K562 (cell line): ENCODE measurements at regions not wholly inside any gene's neighbourhood (a gene's known extent, or its start where the extent isn't known, plus 50 kb on each side); places are given as distances from the start of the nearest gene placed in this dataset.

Experiments used
- ATAC-seq: fragments of 200-7000 bp; cut with Tn5 transposase; 3 replicates; pipeline ENCODE4 v1.9.1; 2020; ENCODE audit warnings: moderate library complexity
- BruUV-seq: library from RNA; stranded (reverse); fragments of 400-500 nt; replicated peaks from 2 replicates; lab custom pipeline; 2021; lab: Mats Ljungman, UMichigan
- CTCF ChIA-PET: fragments of 300-600 bp; formaldehyde crosslinking; extraction: SDS; loops from one replicate; lab custom pipeline; 2021; ENCODE audit warnings: low intra/inter-chr PET ratio; lab: Yijun Ruan, JAX
- POLR2A ChIA-PET: fragments of 300-600, 350-650 bp; sonication (Branson Sonifier 250); formaldehyde crosslinking; extraction: SDS; loops from one replicate; lab custom pipeline; 2021; ENCODE audit warnings: antibody characterized with exemption, inconsistent platforms; lab: Yijun Ruan, JAX
- DNase-seq, 4 experiments: peaks; one replicate each; pipeline versions ENCODE4 v3.0.0 to v3.0.0-alpha.2; 2011 to 2018; ENCODE audit warnings: low spot score in 3 of 4, mixed read lengths in 3 of 4; ENCODE audit errors: extremely low read depth in 1 of 4
- FAIRE-seq: peaks from 2 replicates; lab custom pipeline; 2011; peaks lifted over from hg19 to GRCh38; lab: Jason Lieb, UNC
- H2AFZ ChIP-seq: 2 replicates; pipeline ENCODE4 v1.6.0; 2011; ENCODE audit warnings: low read depth, low read length, control low read depth, inconsistent platforms
- H3K27ac ChIP-seq: fragments of 200-600 bp; 3 replicates; pipeline ENCODE4 v1.8.0; 2011; ENCODE audit warnings: low read depth, mild to moderate bottlenecking, control low read depth, inconsistent platforms, low read length, moderate library complexity, mixed read lengths; ENCODE audit errors: extremely low read depth
- H3K27me3 ChIP-seq, 2 experiments: fragments of 300-600 bp in 1 of 2; 2 replicates in 1 of 2; 3 replicates in 1 of 2; pipeline versions ENCODE4 v1.6.0 to v1.8.0; 2011; ENCODE audit warnings: inconsistent platforms in 2 of 2, low read length in 2 of 2, mild to moderate bottlenecking in 1 of 2, mixed read lengths in 1 of 2, moderate library complexity in 1 of 2; ENCODE audit not compliant: control insufficient read depth in 2 of 2, insufficient read depth in 2 of 2
- H3K36me3 ChIP-seq: fragments of 300-600 bp; 3 replicates; pipeline ENCODE4 v1.8.0; 2011; ENCODE audit warnings: mild to moderate bottlenecking, low read length, inconsistent platforms; ENCODE audit not compliant: control insufficient read depth, insufficient read depth
- H3K4me1 ChIP-seq, 2 experiments: fragments of 200-600 bp in 1 of 2; replicated peaks in 1 of 2; 2 replicates in 1 of 2; 3 replicates in 1 of 2; pipeline versions ENCODE4 v1.5.1 to v1.8.0; 2011; ENCODE audit warnings: inconsistent platforms in 2 of 2, low read length in 2 of 2, mild to moderate bottlenecking in 1 of 2, mixed read lengths in 1 of 2, moderate library complexity in 1 of 2; ENCODE audit not compliant: control insufficient read depth in 2 of 2, insufficient read depth in 2 of 2
- H3K4me2 ChIP-seq: 2 replicates; pipeline ENCODE4 v1.6.1; 2011; ENCODE audit warnings: low read length, control low read depth, inconsistent platforms, mixed read lengths; ENCODE audit not compliant: insufficient read depth
- H3K4me3 ChIP-seq: fragments of 200-600 bp; sonication (generic), shearing (Covaris generic); 2 replicates; pipeline ENCODE4 v1.5.1; 2016; ENCODE audit warnings: control low read depth, inconsistent platforms
- H3K79me2 ChIP-seq: fragments of 200-600 bp; 3 replicates; pipeline ENCODE4 v1.8.0; 2011; ENCODE audit warnings: low read length, inconsistent platforms; ENCODE audit not compliant: control insufficient read depth, insufficient read depth
- H3K9ac ChIP-seq, 2 experiments: 2 replicates each; pipeline versions ENCODE4 v1.6.0 to v1.6.1; 2011; ENCODE audit warnings: low read depth in 2 of 2, low read length in 2 of 2, control low read depth in 1 of 2, inconsistent platforms in 1 of 2, mild to moderate bottlenecking in 1 of 2, mixed read lengths in 1 of 2; ENCODE audit not compliant: insufficient read depth in 1 of 2
- H3K9me1 ChIP-seq: one replicate; pipeline ENCODE4 v1.6.0; 2011; ENCODE audit warnings: inconsistent platforms, mild to moderate bottlenecking, low read length, moderate library complexity; ENCODE audit not compliant: control insufficient read depth, insufficient read depth
- H3K9me3 ChIP-seq: replicated peaks from 2 replicates; pipeline ENCODE4 v1.5.1; 2011; ENCODE audit warnings: low read depth, low read length, inconsistent platforms; ENCODE audit not compliant: control insufficient read depth, insufficient read depth
- H4K20me1 ChIP-seq: replicated peaks from 2 replicates; pipeline ENCODE4 v1.6.1; 2011; ENCODE audit warnings: low read length, inconsistent platforms, mixed read lengths; ENCODE audit not compliant: control insufficient read depth, insufficient read depth
- EP300 ChIP-seq: IDR thresholded peaks from 2 replicates; pipeline ENCODE4 v1.6.1; 2012; ENCODE audit warnings: low read length, improper control_type of control experiment
- FOXK2 ChIP-seq, 2 experiments: fragments of 450-650 bp; IDR thresholded peaks in 1 of 2; conservative IDR thresholded peaks in 1 of 2; 2 replicates each; pipeline ENCODE4 v1.6.1; 2016; ENCODE audit warnings: low read depth in 2 of 2, mild to moderate bottlenecking in 1 of 2
- HDAC2 ChIP-seq: fragments of 450-650 bp; IDR thresholded peaks from 2 replicates; pipeline ENCODE4 v1.6.1; 2016; ENCODE audit warnings: mild to moderate bottlenecking
- MECOM ChIP-seq: fragments of 250-450 bp; sonication (Bioruptor Pico); IDR thresholded peaks from 2 replicates; pipeline ENCODE4 v1.8.0; 2022; ENCODE audit warnings: inconsistent platforms
- NFE2L1 ChIP-seq: fragments of 450-650 bp; IDR thresholded peaks from 2 replicates; pipeline ENCODE4 v1.6.1; 2016; ENCODE audit warnings: missing genetic modification characterization, low read depth, mild to moderate bottlenecking, missing compliant biosample characterization, moderate library complexity, borderline replicate concordance
- NFIX ChIP-seq: fragments of 250-450 bp; sonication (Bioruptor Pico); IDR thresholded peaks from 2 replicates; pipeline ENCODE4 v1.4.0; 2020; ENCODE audit warnings: low read depth, mild to moderate bottlenecking, moderate library complexity
- SRSF7 ChIP-seq: fragments of 200-400 bp; formaldehyde crosslinking; optimal IDR thresholded peaks from 2 replicates; pipeline ENCODE3; 2017; ENCODE audit warnings: mild to moderate bottlenecking, low read depth, low read length
- TAL1 ChIP-seq: fragments of 450-650 bp; IDR thresholded peaks from 2 replicates; pipeline ENCODE4 v1.6.1; 2016; ENCODE audit warnings: mild to moderate bottlenecking
- ZNF3 ChIP-seq: fragments of 250-450 bp; sonication (Bioruptor Pico); IDR thresholded peaks from 2 replicates; pipeline ENCODE4 v1.5.0; 2021; ENCODE audit warnings: mild to moderate bottlenecking, moderate library complexity
- ZSCAN32 ChIP-seq: fragments of 450-650 bp; formaldehyde crosslinking; IDR thresholded peaks from 2 replicates; pipeline ENCODE4 v1.4.0; 2020; ENCODE audit warnings: mild to moderate bottlenecking, moderate library complexity
- WGBS: fragments of 100-300 bp; shearing (Covaris generic); methylation state at CpG from one replicate; pipeline ENCODE4 v1.1.6; 2016; ENCODE audit warnings: low coverage, mixed read lengths; ENCODE audit not compliant: insufficient coverage; ENCODE audit errors: missing lambda C conversion rate; 5-methylcytosine and 5-hydroxymethylcytosine counted together
- in situ Hi-C: fragments of 300-500 bp; cut with MboI; formaldehyde crosslinking; loops from 4 replicates; pipeline ENCODE4 v1.15.0; 2018; ENCODE audit warnings: inconsistent platforms, mixed read lengths
- intact Hi-C: fragments of 100-400 bp; cut with micrococcal nuclease; formaldehyde crosslinking; loops from 2 replicates; pipeline ENCODE4 v1.14.2; 2022
- TF ChIP-seq, protein P1 (sequence below): fragments of 250-450 bp; sonication (Bioruptor Pico); IDR thresholded peaks from 2 replicates; pipeline ENCODE4 v1.4.0; 2020; ENCODE audit warnings: mild to moderate bottlenecking, moderate library complexity

DNA sequence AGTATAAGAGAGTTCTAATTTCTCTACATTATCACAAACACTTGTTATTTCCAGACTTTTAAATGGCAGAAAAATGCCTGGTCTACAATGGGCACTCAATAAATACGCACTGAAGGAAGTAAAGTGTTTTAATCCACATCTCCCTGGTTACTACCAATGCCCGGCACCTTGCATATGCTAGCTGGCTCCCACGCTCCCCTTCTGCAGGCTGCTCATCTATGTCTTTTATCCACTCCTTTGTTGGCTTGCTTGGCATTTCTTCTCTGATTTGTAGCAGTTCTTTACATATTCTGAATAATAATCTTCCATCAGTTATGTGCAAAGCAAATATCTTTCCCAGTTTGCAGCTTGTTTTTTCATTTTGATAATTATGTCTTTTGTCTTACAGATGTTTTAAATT lies 74.6 kb upstream of the PRR23E start:
- no peaks in the 10 kb centered on the region for H3K9me3 ChIP-seq
- no peaks in the 10 kb centered on the region for H4K20me1 ChIP-seq
- intact Hi-C loops (no loop called here), in situ Hi-C loops (no loop called here)
- no TSS peak for BruUV-seq
- H3K36me3 ChIP-seq = no peaks in the 10 kb centered on the region
- H2AFZ ChIP-seq = no peak overlapping the region
- H3K4me2 ChIP-seq = no peak overlapping the region
- ChIA-PET CTCF (no interaction called here), POLR2A (no interaction called here)
- H3K27me3 ChIP-seq = no peaks in the 10 kb centered on the region; a peak in 1 of 5 replicates
- no peak for TF ChIP-seq SRSF7
- TF ChIP-seq ZSCAN32 (CRISPR knock-in tag) = no peak
- H3K9ac ChIP-seq = no peak overlapping the region
- no peak overlapping the region for H3K4me3 ChIP-seq
- DNase-seq (no peak), FAIRE-seq (no peak), ATAC-seq (no peak)
- H3K4me1 ChIP-seq = no peaks in the 10 kb centered on the region
- 4% methylated on average over 3 of the region's 3 CpGs for WGBS
- H3K9me1 ChIP-seq = no peaks in the 10 kb centered on the region
- no peaks in the 10 kb centered on the region for H3K79me2 ChIP-seq
- H3K27ac ChIP-seq = no peak overlapping the region

DNA sequence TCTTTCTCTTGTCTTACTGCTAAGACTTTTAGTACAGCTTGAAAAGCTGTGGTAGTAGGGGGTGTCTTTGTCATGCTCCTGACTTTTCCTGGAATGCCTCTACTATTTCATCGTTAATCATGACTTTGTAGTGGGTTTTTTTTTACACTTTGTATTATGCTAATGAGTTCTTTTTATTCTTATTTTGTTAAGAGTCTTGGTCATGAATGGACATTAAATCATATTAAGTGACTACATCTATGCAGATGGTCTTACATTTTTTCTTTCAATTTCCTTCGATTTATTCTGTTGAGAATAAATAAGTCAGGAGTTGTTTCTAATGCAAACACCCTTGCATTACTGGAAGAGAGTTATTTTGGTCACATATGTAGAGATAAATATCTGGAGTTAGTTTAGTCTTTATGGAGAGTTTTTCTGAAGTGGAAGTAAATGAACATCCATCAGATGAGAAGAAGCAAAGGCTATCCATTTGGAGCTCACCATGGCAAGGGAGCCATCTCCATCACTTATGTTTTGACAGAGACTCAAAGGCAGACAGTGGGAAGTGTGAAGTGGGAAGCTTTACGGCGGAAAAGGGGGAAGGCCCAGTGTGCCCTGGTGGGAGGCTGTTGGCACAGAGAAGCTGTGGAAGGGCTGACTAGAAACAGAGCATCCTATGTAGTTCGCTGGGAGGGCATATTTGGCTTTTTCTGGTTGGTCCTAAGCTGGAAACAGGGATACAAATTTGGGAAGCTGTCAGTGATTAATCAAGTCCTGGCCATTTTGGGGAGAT lies 73.1 kb upstream of the PRR23E start:
- Histone ChIP-seq H3K9me1 (no peaks in the 10 kb centered on the region), H3K36me3 (no peaks in the 10 kb centered on the region), H4K20me1 (no peaks in the 10 kb centered on the region), H3K4me3 (no peak overlapping the region), H3K27me3 (no peaks in the 10 kb centered on the region; a peak in 1 of 5 replicates), H3K79me2 (no peaks in the 10 kb centered on the region), H3K4me2 (no peak overlapping the region), H3K27ac (no peak overlapping the region), H3K9ac (no peak overlapping the region), H3K9me3 (no peaks in the 10 kb centered on the region), H3K4me1 (no peaks in the 10 kb centered on the region), H2AFZ (no peak overlapping the region)
- FAIRE-seq = no peak
- no peak for ATAC-seq
- DNase-seq = no peak
- no TSS peak for BruUV-seq
- POLR2A ChIA-PET = no interaction called here
- in situ Hi-C loops (no loop called here), intact Hi-C loops (no loop called here)
- CTCF ChIA-PET = no interaction called here
- 0% methylated on average over 5 of the region's 5 CpGs for WGBS
- no peak for TF ChIP-seq ZNF3 (CRISPR knock-in tag)
- no peak for TF ChIP-seq HDAC2
- TF ChIP-seq NFE2L1 (tag) = no peak
- TF ChIP-seq, protein P1, sequence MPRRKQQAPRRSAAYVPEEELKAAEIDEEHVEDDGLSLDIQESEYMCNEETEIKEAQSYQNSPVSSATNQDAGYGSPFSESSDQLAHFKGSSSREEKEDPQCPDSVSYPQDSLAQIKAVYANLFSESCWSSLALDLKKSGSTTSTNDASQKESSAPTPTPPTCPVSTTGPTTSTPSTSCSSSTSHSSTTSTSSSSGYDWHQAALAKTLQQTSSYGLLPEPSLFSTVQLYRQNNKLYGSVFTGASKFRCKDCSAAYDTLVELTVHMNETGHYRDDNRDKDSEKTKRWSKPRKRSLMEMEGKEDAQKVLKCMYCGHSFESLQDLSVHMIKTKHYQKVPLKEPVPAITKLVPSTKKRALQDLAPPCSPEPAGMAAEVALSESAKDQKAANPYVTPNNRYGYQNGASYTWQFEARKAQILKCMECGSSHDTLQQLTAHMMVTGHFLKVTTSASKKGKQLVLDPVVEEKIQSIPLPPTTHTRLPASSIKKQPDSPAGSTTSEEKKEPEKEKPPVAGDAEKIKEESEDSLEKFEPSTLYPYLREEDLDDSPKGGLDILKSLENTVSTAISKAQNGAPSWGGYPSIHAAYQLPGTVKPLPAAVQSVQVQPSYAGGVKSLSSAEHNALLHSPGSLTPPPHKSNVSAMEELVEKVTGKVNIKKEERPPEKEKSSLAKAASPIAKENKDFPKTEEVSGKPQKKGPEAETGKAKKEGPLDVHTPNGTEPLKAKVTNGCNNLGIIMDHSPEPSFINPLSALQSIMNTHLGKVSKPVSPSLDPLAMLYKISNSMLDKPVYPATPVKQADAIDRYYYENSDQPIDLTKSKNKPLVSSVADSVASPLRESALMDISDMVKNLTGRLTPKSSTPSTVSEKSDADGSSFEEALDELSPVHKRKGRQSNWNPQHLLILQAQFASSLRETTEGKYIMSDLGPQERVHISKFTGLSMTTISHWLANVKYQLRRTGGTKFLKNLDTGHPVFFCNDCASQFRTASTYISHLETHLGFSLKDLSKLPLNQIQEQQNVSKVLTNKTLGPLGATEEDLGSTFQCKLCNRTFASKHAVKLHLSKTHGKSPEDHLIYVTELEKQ (CRISPR knock-in tag) = no peak
- TF ChIP-seq EP300 = no peak
- TF ChIP-seq TAL1 = no peak
- TF ChIP-seq NFIX (CRISPR knock-in tag) = no peak
- no peak for TF ChIP-seq MECOM (CRISPR knock-in tag)
- no peak for TF ChIP-seq FOXK2 (conservative IDR thresholded peaks at IDR 0.05 in 1 of 2, IDR thresholded peaks at IDR 0.05 in 1 of 2; ENCODE audit: low read depth in 2 of 2)
